ENCODE measurements at regions not wholly inside any gene's neighbourhood (a gene's known extent, or its start where the extent isn't known, plus 50 kb on each side); places are given as distances from the start of the nearest gene placed in this dataset.
"Not testable (repeated sequence)": the region's sequence is repeated elsewhere in the genome, so short reads cannot be mapped to it uniquely, and the experiment has no call there.

GRCh38 chr13:90498096-90498495 lies 849.4 kb upstream of the MIR17HG start:
- no peak overlapping the region for H3K4me3 ChIP-seq (ENCODE audit: low read depth, low read length)
- H3K9me3 Mint-ChIP-seq: peaks cover 0 to 17% (median 4%) of the 10 kb centered on the region in 7 donors
- no peaks in the 10 kb centered on the region for H3K27me3 ChIP-seq (ENCODE audit: control insufficient read depth, insufficient read depth, low read length)
- H3K4me1 Mint-ChIP-seq: no peaks in the 10 kb centered on the region
- H3K4me1 ChIP-seq (ENCODE audit: control insufficient read depth, insufficient read depth, low read length, poor library complexity, severe bottlenecking): no peaks in the 10 kb centered on the region
- H3K4me3 Mint-ChIP-seq: no peak overlapping the region
- H3K27me3 Mint-ChIP-seq: no peaks in the 10 kb centered on the region
- H3K27ac ChIP-seq (ENCODE audit: insufficient read depth, low read length, poor library complexity, severe bottlenecking): no peak overlapping the region
- ATAC-seq (ENCODE audit: low read depth in 2 of 2): no peak
- H3K27ac Mint-ChIP-seq: no peak overlapping the region
- no peaks in the 10 kb centered on the region for H3K36me3 ChIP-seq (ENCODE audit: control insufficient read depth, insufficient read depth, low read length)
- no peaks in the 10 kb centered on the region for H3K36me3 Mint-ChIP-seq
- no peak for DNase-seq
- peaks cover 0 to 8% of the 10 kb centered on the region in 2 experiments for H3K9me3 ChIP-seq (ENCODE audit: control insufficient read depth in 2 of 2, low read length in 2 of 2)

- H3K36me3 ChIP-seq (ENCODE audit: control insufficient read depth, insufficient read depth, low read length): no peaks in the 10 kb centered on the region
- H3K9me3 ChIP-seq (ENCODE audit: control insufficient read depth in 2 of 2, low read length in 2 of 2): peaks cover 0 to 8% of the 10 kb centered on the region in 2 experiments
- ATAC-seq (ENCODE audit: low read depth in 2 of 2) (no peak), DNase-seq (no peak)
- no peaks in the 10 kb centered on the region for H3K4me1 Mint-ChIP-seq
- peaks cover 0 to 11% (median 6%) of the 10 kb centered on the region in 7 donors for H3K9me3 Mint-ChIP-seq
- H3K27ac ChIP-seq (ENCODE audit: insufficient read depth, low read length, poor library complexity, severe bottlenecking): no peak overlapping the region
- H3K4me3 ChIP-seq (ENCODE audit: low read depth, low read length): no peak overlapping the region
- no peak overlapping the region for H3K4me3 Mint-ChIP-seq
- no peaks in the 10 kb centered on the region for H3K27me3 Mint-ChIP-seq
- H3K4me1 ChIP-seq (ENCODE audit: control insufficient read depth, insufficient read depth, low read length, poor library complexity, severe bottlenecking): no peaks in the 10 kb centered on the region
- no peaks in the 10 kb centered on the region for H3K27me3 ChIP-seq (ENCODE audit: control insufficient read depth, insufficient read depth, low read length)
- H3K27ac Mint-ChIP-seq: no peak overlapping the region
- no peaks in the 10 kb centered on the region for H3K36me3 Mint-ChIP-seq
These were observed 848.7 kb upstream of the MIR17HG start for GRCh38 chr13:90498816-90499215.

- no peaks in the 10 kb centered on the region for H3K27me3 Mint-ChIP-seq
- Histone ChIP-seq H3K4me3 (ENCODE audit: low read depth, low read length) (no peak overlapping the region), H3K27me3 (ENCODE audit: control insufficient read depth, insufficient read depth, low read length) (no peaks in the 10 kb centered on the region), H3K27ac (ENCODE audit: insufficient read depth, low read length, poor library complexity, severe bottlenecking) (no peak overlapping the region), H3K4me1 (ENCODE audit: control insufficient read depth, insufficient read depth, low read length, poor library complexity, severe bottlenecking) (no peaks in the 10 kb centered on the region), H3K9me3 (ENCODE audit: control insufficient read depth in 2 of 2, low read length in 2 of 2) (peaks cover 0 to 8% of the 10 kb centered on the region in 2 experiments), H3K36me3 (ENCODE audit: control insufficient read depth, insufficient read depth, low read length) (no peaks in the 10 kb centered on the region)
- H3K9me3 Mint-ChIP-seq: peaks cover 3 to 13% (median 5%) of the 10 kb centered on the region in 7 donors
- no peak overlapping the region for H3K27ac Mint-ChIP-seq
- DNase-seq (no peak), ATAC-seq (ENCODE audit: low read depth in 2 of 2) (no peak)
- H3K4me3 Mint-ChIP-seq: no peak overlapping the region
- H3K36me3 Mint-ChIP-seq: no peaks in the 10 kb centered on the region
- H3K4me1 Mint-ChIP-seq: no peaks in the 10 kb centered on the region
These were observed 846.9 kb upstream of the MIR17HG start for GRCh38 chr13:90500569-90500968.

GRCh38 chr13:90502153-90502552 lies 845.3 kb upstream of the MIR17HG start:
- DNase-seq (no peak), ATAC-seq (ENCODE audit: low read depth in 2 of 2) (no peak)
- H3K27me3 Mint-ChIP-seq: no peaks in the 10 kb centered on the region
- no peaks in the 10 kb centered on the region for H3K36me3 Mint-ChIP-seq
- Histone ChIP-seq H3K36me3 (ENCODE audit: control insufficient read depth, insufficient read depth, low read length) (no peaks in the 10 kb centered on the region), H3K27ac (ENCODE audit: insufficient read depth, low read length, poor library complexity, severe bottlenecking) (no peak overlapping the region), H3K4me1 (ENCODE audit: control insufficient read depth, insufficient read depth, low read length, poor library complexity, severe bottlenecking) (no peaks in the 10 kb centered on the region), H3K4me3 (ENCODE audit: low read depth, low read length) (no peak overlapping the region), H3K27me3 (ENCODE audit: control insufficient read depth, insufficient read depth, low read length) (no peaks in the 10 kb centered on the region), H3K9me3 (ENCODE audit: control insufficient read depth in 2 of 2, low read length in 2 of 2) (peaks cover 0 to 8% of the 10 kb centered on the region in 2 experiments)
- peaks cover 4 to 21% (median 5%) of the 10 kb centered on the region in 7 donors for H3K9me3 Mint-ChIP-seq
- H3K27ac Mint-ChIP-seq: peak overlapping the region in 1 of 3 donors; percentile 79
- no peaks in the 10 kb centered on the region for H3K4me1 Mint-ChIP-seq
- no peak overlapping the region for H3K4me3 Mint-ChIP-seq

- Mint-ChIP-seq H3K9me3 (peaks cover 4 to 21% (median 5%) of the 10 kb centered on the region in 7 donors), H3K36me3 (no peaks in the 10 kb centered on the region), H3K4me1 (no peaks in the 10 kb centered on the region), H3K4me3 (no peak overlapping the region), H3K27me3 (no peaks in the 10 kb centered on the region), H3K27ac (no peak overlapping the region)
- no peak for DNase-seq
- H3K4me3 ChIP-seq (ENCODE audit: low read depth, low read length): no peak overlapping the region
- H3K27ac ChIP-seq (ENCODE audit: insufficient read depth, low read length, poor library complexity, severe bottlenecking): no peak overlapping the region
- no peak for ATAC-seq (ENCODE audit: low read depth in 2 of 2)
- H3K27me3 ChIP-seq (ENCODE audit: control insufficient read depth, insufficient read depth, low read length): no peaks in the 10 kb centered on the region
- no peaks in the 10 kb centered on the region for H3K36me3 ChIP-seq (ENCODE audit: control insufficient read depth, insufficient read depth, low read length)
- peaks cover 0 to 8% of the 10 kb centered on the region in 2 experiments for H3K9me3 ChIP-seq (ENCODE audit: control insufficient read depth in 2 of 2, low read length in 2 of 2)
- H3K4me1 ChIP-seq (ENCODE audit: control insufficient read depth, insufficient read depth, low read length, poor library complexity, severe bottlenecking): no peaks in the 10 kb centered on the region
These were observed 844.7 kb upstream of the MIR17HG start for GRCh38 chr13:90502762-90503161.

- Mint-ChIP-seq H3K4me1 (no peaks in the 10 kb centered on the region), H3K27me3 (no peaks in the 10 kb centered on the region)
These were observed 837.2 kb upstream of the MIR17HG start for GRCh38 chr13:90510319-90510718.

GRCh38 chr13:90511903-90512302 lies 835.6 kb upstream of the MIR17HG start:
- no peak for ATAC-seq (ENCODE audit: low read depth in 2 of 2)
- Histone ChIP-seq H3K27ac (ENCODE audit: insufficient read depth, low read length, poor library complexity, severe bottlenecking) (no peak overlapping the region), H3K4me1 (ENCODE audit: control insufficient read depth, insufficient read depth, low read length, poor library complexity, severe bottlenecking) (no peaks in the 10 kb centered on the region), H3K9me3 (ENCODE audit: control insufficient read depth in 2 of 2, low read length in 2 of 2) (no peaks in the 10 kb centered on the region), H3K27me3 (ENCODE audit: control insufficient read depth, insufficient read depth, low read length) (no peaks in the 10 kb centered on the region), H3K36me3 (ENCODE audit: control insufficient read depth, insufficient read depth, low read length) (no peaks in the 10 kb centered on the region), H3K4me3 (ENCODE audit: low read depth, low read length) (no peak overlapping the region)
- no peaks in the 10 kb centered on the region for H3K36me3 Mint-ChIP-seq
- no peak overlapping the region for H3K4me3 Mint-ChIP-seq
- H3K27ac Mint-ChIP-seq: no peak overlapping the region
- no peaks in the 10 kb centered on the region for H3K27me3 Mint-ChIP-seq
- no peaks in the 10 kb centered on the region for H3K4me1 Mint-ChIP-seq
- H3K9me3 Mint-ChIP-seq: peaks cover 0 to 17% (median 2%) of the 10 kb centered on the region in 7 donors
- no peak for DNase-seq

More at GRCh38 chr13:90510319-90510718, 837.2 kb upstream of the MIR17HG start:
- Mint-ChIP-seq H3K36me3 (no peaks in the 10 kb centered on the region), H3K27ac (no peak overlapping the region), H3K9me3 (peaks cover 0 to 27% (median 2%) of the 10 kb centered on the region in 7 donors), H3K4me3 (no peak overlapping the region)
- Histone ChIP-seq H3K4me3 (ENCODE audit: low read depth, low read length) (no peak overlapping the region), H3K9me3 (ENCODE audit: control insufficient read depth in 2 of 2, low read length in 2 of 2) (no peaks in the 10 kb centered on the region), H3K27me3 (ENCODE audit: control insufficient read depth, insufficient read depth, low read length) (no peaks in the 10 kb centered on the region), H3K4me1 (ENCODE audit: control insufficient read depth, insufficient read depth, low read length, poor library complexity, severe bottlenecking) (no peaks in the 10 kb centered on the region), H3K36me3 (ENCODE audit: control insufficient read depth, insufficient read depth, low read length) (no peaks in the 10 kb centered on the region), H3K27ac (ENCODE audit: insufficient read depth, low read length, poor library complexity, severe bottlenecking) (no peak overlapping the region)
- no peak for DNase-seq
- no peak for ATAC-seq (ENCODE audit: low read depth in 2 of 2)

- not testable (repeated sequence) for H3K27me3 ChIP-seq (ENCODE audit: control insufficient read depth, insufficient read depth, low read length); H3K27ac Mint-ChIP-seq; H3K36me3 Mint-ChIP-seq; ATAC-seq (ENCODE audit: low read depth in 2 of 2); H3K4me3 Mint-ChIP-seq; H3K4me3 ChIP-seq (ENCODE audit: low read depth, low read length); H3K36me3 ChIP-seq (ENCODE audit: control insufficient read depth, insufficient read depth, low read length); H3K27ac ChIP-seq (ENCODE audit: insufficient read depth, low read length, poor library complexity, severe bottlenecking); H3K27me3 Mint-ChIP-seq; H3K4me1 ChIP-seq (ENCODE audit: control insufficient read depth, insufficient read depth, low read length, poor library complexity, severe bottlenecking); DNase-seq; H3K9me3 ChIP-seq (ENCODE audit: control insufficient read depth in 2 of 2, low read length in 2 of 2); H3K4me1 Mint-ChIP-seq
- H3K9me3 Mint-ChIP-seq: peaks cover 2 to 17% (median 5%) of the 10 kb centered on the region in 7 donors
These were observed 832.8 kb upstream of the MIR17HG start for GRCh38 chr13:90514712-90515111.

Measured in CD4-positive, CD25-positive, alpha-beta regulatory T cell (primary cell).